H1 (cell line): ENCODE measurements at regions not wholly inside any gene's neighbourhood (a gene's known extent, or its start where the extent isn't known, plus 50 kb on each side); places are given as distances from the start of the nearest gene placed in this dataset.

Experiments
- CTCF ChIA-PET: fragments of 300-600 bp; sonication (Branson Sonifier 250); formaldehyde crosslinking; loops from one replicate; lab custom pipeline; 2021; ENCODE audit not compliant: partially characterized antibody; lab: Charles Lee
- POLR2A ChIA-PET: fragments of 300-600 bp; sonication (Branson Sonifier 250); formaldehyde crosslinking; loops from one replicate; lab custom pipeline; 2021; ENCODE audit warnings: inconsistent platforms; ENCODE audit not compliant: partially characterized antibody; lab: Charles Lee
- DNase-seq, 2 experiments: peaks; one replicate each; pipeline versions ENCODE4 v3.0.0 to v3.0.0-alpha.2; 2010 to 2022; ENCODE audit warnings: low spot score in 2 of 2, low read depth in 1 of 2, mixed read lengths in 1 of 2
- FAIRE-seq: peaks from 2 replicates; lab custom pipeline; 2011; peaks lifted over from hg19 to GRCh38; lab: Jason Lieb, UNC
- H2AFZ ChIP-seq: 2 replicates; pipeline ENCODE4 v1.8.1; 2012; ENCODE audit warnings: low read length, inconsistent platforms
- H2AK5ac ChIP-seq: 2 replicates; pipeline ENCODE4 v1.6.1; 2013; ENCODE audit warnings: low read depth, low read length
- H2BK120ac ChIP-seq: replicated peaks from 2 replicates; pipeline ENCODE3; 2013; ENCODE audit warnings: low read depth, low read length, inconsistent platforms
- H2BK12ac ChIP-seq: 2 replicates; pipeline ENCODE4 v1.6.1; 2013; ENCODE audit warnings: low read depth, low read length
- H2BK15ac ChIP-seq: 2 replicates; pipeline ENCODE4 v1.6.1; 2013; ENCODE audit warnings: low read length
- H2BK20ac ChIP-seq: 2 replicates; pipeline ENCODE4 v1.6.1; 2013; ENCODE audit warnings: low read length
- H2BK5ac ChIP-seq: 2 replicates; pipeline ENCODE4 v1.6.1; 2013; ENCODE audit warnings: low read depth, low read length
- H3K14ac ChIP-seq: 2 replicates; pipeline ENCODE4 v1.6.1; 2013; ENCODE audit warnings: inconsistent platforms; ENCODE audit not compliant: insufficient read length
- H3K18ac ChIP-seq: 2 replicates; pipeline ENCODE4 v1.6.1; 2013; ENCODE audit warnings: low read length; ENCODE audit errors: extremely low read depth
- H3K23ac ChIP-seq: 2 replicates; pipeline ENCODE4 v1.6.1; 2013; ENCODE audit warnings: inconsistent platforms; ENCODE audit not compliant: insufficient read length
- H3K23me2 ChIP-seq: 2 replicates; pipeline ENCODE4 v1.6.1; 2013; ENCODE audit warnings: low read depth, low read length
- H3K27ac ChIP-seq: 2 replicates; pipeline ENCODE4 v1.6.1; 2011; ENCODE audit warnings: low read depth, low read length, inconsistent platforms
- H3K27me3 ChIP-seq, 4 experiments: replicated peaks in 1 of 4; 1 replicate in 1 of 4; 2 replicates in 3 of 4; pipeline versions ENCODE4 v1.6.1 to v1.8.1; 2011 to 2013; ENCODE audit warnings: low read length in 3 of 4, mild to moderate bottlenecking in 3 of 4, inconsistent platforms in 2 of 4, mixed read lengths in 2 of 4, moderate library complexity in 1 of 4; ENCODE audit not compliant: control insufficient read depth in 3 of 4, insufficient read depth in 3 of 4; ENCODE audit errors: extremely low read depth in 1 of 4
- H3K36me3 ChIP-seq, 4 experiments: 2 replicates each; pipeline versions ENCODE4 v1.6.1 to v1.8.1; 2011 to 2013; ENCODE audit warnings: mild to moderate bottlenecking in 4 of 4, low read length in 3 of 4, moderate library complexity in 2 of 4, control low read depth in 1 of 4, inconsistent platforms in 1 of 4; ENCODE audit not compliant: insufficient read depth in 4 of 4, control insufficient read depth in 2 of 4
- H3K4ac ChIP-seq: replicated peaks from 2 replicates; pipeline ENCODE3; 2013; ENCODE audit warnings: low read length, low read depth, mixed read lengths, inconsistent platforms; ENCODE audit not compliant: insufficient read length
- H3K4me1 ChIP-seq, 4 experiments: replicated peaks in 1 of 4; 1 replicate in 1 of 4; 2 replicates in 3 of 4; pipeline versions ENCODE4 v1.6.1 to v1.8.1; 2011 to 2013; ENCODE audit warnings: low read length in 3 of 4, inconsistent platforms in 2 of 4, mixed read lengths in 1 of 4; ENCODE audit not compliant: insufficient read depth in 4 of 4, control insufficient read depth in 3 of 4
- H3K4me2 ChIP-seq, 2 experiments: 2 replicates each; pipeline versions ENCODE4 v1.6.1 to v1.8.1; 2011 to 2013; ENCODE audit warnings: low read depth in 2 of 2, low read length in 2 of 2, control low read depth in 1 of 2, inconsistent platforms in 1 of 2, mild to moderate bottlenecking in 1 of 2; ENCODE audit not compliant: insufficient read depth in 1 of 2
- H3K4me3 ChIP-seq, 4 experiments: fragments of 200-600, 300-600 bp in 1 of 4; sonication (generic), shearing (Covaris generic), sonication (Bioruptor Twin) in 1 of 4; 2 replicates each; pipeline versions ENCODE4 v1.5.1 to v1.8.1; 2011 to 2016; ENCODE audit warnings: low read length in 4 of 4, low read depth in 3 of 4, control low read depth in 2 of 4, inconsistent platforms in 2 of 4, mild to moderate bottlenecking in 2 of 4, mixed read lengths in 1 of 4, moderate library complexity in 1 of 4; ENCODE audit not compliant: insufficient read depth in 2 of 4; ENCODE audit errors: extremely low read depth in 1 of 4
- H3K56ac ChIP-seq: replicated peaks from 2 replicates; pipeline ENCODE3; 2013; ENCODE audit warnings: low read depth, mild to moderate bottlenecking, mixed read lengths, low read length, inconsistent platforms; ENCODE audit not compliant: insufficient read length
- H3K79me1 ChIP-seq: 2 replicates; pipeline ENCODE4 v1.6.1; 2013; ENCODE audit warnings: low read depth, low read length, control low read depth
- H3K79me2 ChIP-seq, 2 experiments: 2 replicates each; pipeline versions ENCODE4 v1.6.1 to v1.8.1; 2012 to 2013; ENCODE audit warnings: low read length in 2 of 2, mild to moderate bottlenecking in 2 of 2, inconsistent platforms in 1 of 2; ENCODE audit not compliant: insufficient read depth in 2 of 2, control insufficient read depth in 1 of 2
- H3K9ac ChIP-seq, 4 experiments: replicated peaks in 1 of 4; 1 replicate in 1 of 4; 2 replicates in 3 of 4; pipeline versions ENCODE4 v1.6.1 to v1.8.1; 2011 to 2013; ENCODE audit warnings: low read depth in 3 of 4, low read length in 3 of 4, control low read depth in 2 of 4, mild to moderate bottlenecking in 2 of 4, moderate library complexity in 2 of 4, inconsistent platforms in 1 of 4; ENCODE audit errors: extremely low read depth in 1 of 4
- H3K9me3 ChIP-seq, 2 experiments: 2 replicates each; pipeline versions ENCODE4 v1.6.1 to v1.8.1; 2012 to 2013; ENCODE audit warnings: mild to moderate bottlenecking in 2 of 2, moderate library complexity in 2 of 2, control low read depth in 1 of 2, inconsistent platforms in 1 of 2, low read depth in 1 of 2, low read length in 1 of 2, mixed read lengths in 1 of 2; ENCODE audit not compliant: insufficient read depth in 2 of 2
- H4K20me1 ChIP-seq, 2 experiments: replicated peaks in 1 of 2; 2 replicates each; pipeline versions ENCODE3 to v1.8.1; 2011 to 2013; ENCODE audit warnings: inconsistent platforms in 2 of 2, low read length in 2 of 2, mild to moderate bottlenecking in 1 of 2; ENCODE audit not compliant: insufficient read depth in 2 of 2, control insufficient read depth in 1 of 2
- H4K5ac ChIP-seq: 2 replicates; pipeline ENCODE4 v1.6.1; 2013; ENCODE audit warnings: low read length, low read depth, mixed read lengths, inconsistent platforms; ENCODE audit not compliant: insufficient read length
- H4K8ac ChIP-seq: 2 replicates; pipeline ENCODE4 v1.8.0; 2013; ENCODE audit warnings: mild to moderate bottlenecking, moderate library complexity, low read length, inconsistent platforms; ENCODE audit not compliant: insufficient read depth; ENCODE audit errors: extremely low read depth
- H4K91ac ChIP-seq: replicated peaks from 2 replicates; pipeline ENCODE3; 2013; ENCODE audit warnings: low read length, mixed read lengths, inconsistent platforms; ENCODE audit not compliant: insufficient read length
- BACH1 ChIP-seq: IDR thresholded peaks from 2 replicates; pipeline ENCODE4 v1.6.1; 2012; ENCODE audit warnings: low read length, improper control_type of control experiment
- BCL11A ChIP-seq, 2 experiments: IDR thresholded peaks; one replicate each; pipeline ENCODE4 v1.6.1; 2011; ENCODE audit warnings: low read depth in 2 of 2, low read length in 2 of 2, mild to moderate bottlenecking in 2 of 2
- CEBPB ChIP-seq: IDR thresholded peaks from 2 replicates; pipeline ENCODE4 v1.6.1; 2012; ENCODE audit warnings: low read depth, low read length
- CHD1 ChIP-seq: IDR thresholded peaks from 2 replicates; pipeline ENCODE4 v1.6.1; 2012; ENCODE audit warnings: low read depth, low read length, improper control_type of control experiment
- NANOG ChIP-seq: IDR thresholded peaks from 2 replicates; pipeline ENCODE4 v1.6.1; 2011; ENCODE audit warnings: low read length, low read depth, mild to moderate bottlenecking, inconsistent platforms; ENCODE audit not compliant: insufficient read depth, poor library complexity, severe bottlenecking
- POLR2A ChIP-seq, 2 experiments: IDR thresholded peaks; 1 replicate in 1 of 2; 2 replicates in 1 of 2; pipeline ENCODE4 v1.6.1; 2011; ENCODE audit warnings: low read depth in 2 of 2, low read length in 2 of 2, mild to moderate bottlenecking in 2 of 2; ENCODE audit errors: control extremely low read depth in 1 of 2
- POU5F1 ChIP-seq: IDR thresholded peaks from 2 replicates; pipeline ENCODE4 v1.6.1; 2011; ENCODE audit warnings: low read depth, mild to moderate bottlenecking, low read length, moderate library complexity
- RBBP5 ChIP-seq: IDR thresholded peaks from 2 replicates; pipeline ENCODE4 v1.7.1; 2012; ENCODE audit warnings: low read depth, mild to moderate bottlenecking, inconsistent platforms, low read length, moderate library complexity, borderline replicate concordance
- SP1 ChIP-seq: IDR thresholded peaks from 2 replicates; pipeline ENCODE4 v1.6.1; 2011; ENCODE audit warnings: low read depth, low read length
- SP4 ChIP-seq: IDR thresholded peaks from 2 replicates; pipeline ENCODE4 v1.6.1; 2012; ENCODE audit warnings: low read length, inconsistent platforms
- SUZ12 ChIP-seq: fragments of 200-600 bp; sonication (generic); IDR thresholded peaks from 2 replicates; pipeline ENCODE4 v1.6.1; 2012; ENCODE audit warnings: mild to moderate bottlenecking, inconsistent platforms, low read length, moderate library complexity, mixed read lengths
- TAF1 ChIP-seq: IDR thresholded peaks from 2 replicates; pipeline ENCODE4 v1.6.1; 2011; ENCODE audit warnings: mild to moderate bottlenecking, low read depth, low read length
- YY1 ChIP-seq: IDR thresholded peaks from 2 replicates; pipeline ENCODE4 v1.6.1; 2011; ENCODE audit warnings: low read depth, mild to moderate bottlenecking, low read length
- WGBS, 2 experiments: shearing (Covaris generic) in 1 of 2; methylation state at CpG; one replicate each; pipeline versions ENCODE4 v1.1.6 to v1.1.7; 2013 to 2015; ENCODE audit warnings: low lambda C conversion rate in 2 of 2, mixed read lengths in 2 of 2, inconsistent platforms in 1 of 2, low coverage in 1 of 2, missing lambda C conversion rate in 1 of 2; ENCODE audit not compliant: insufficient replicate concordance in 2 of 2, insufficient coverage in 1 of 2, insufficient read length in 1 of 2; ENCODE audit errors: extremely low coverage in 1 of 2, missing lambda C conversion rate in 1 of 2; 5-methylcytosine and 5-hydroxymethylcytosine counted together

GRCh38 chr4:28296239-28296638, 1435.6 kb downstream of the STIM2 start:
- H2AK5ac ChIP-seq = no peak overlapping the region
- no peak overlapping the region for H3K56ac ChIP-seq
- H2BK5ac ChIP-seq = no peak overlapping the region
- no peaks in the 10 kb centered on the region for H3K79me1 ChIP-seq
- no peak for FAIRE-seq
- H3K4me2 ChIP-seq = no peak overlapping the region
- H3K23ac ChIP-seq = no peak overlapping the region
- no peak overlapping the region for H2BK20ac ChIP-seq
- no peak overlapping the region for H4K91ac ChIP-seq
- H2AFZ ChIP-seq = no peak overlapping the region
- H4K8ac ChIP-seq = no peak overlapping the region
- TF ChIP-seq YY1 (no peak), POU5F1 (no peak), RBBP5 (no peak), BACH1 (no peak), CEBPB (no peak), TAF1 (no peak), SP1 (no peak), SUZ12 (no peak), NANOG (no peak), CHD1 (no peak), BCL11A (IDR thresholded peaks at IDR 0.05; ENCODE audit: low read depth in 2 of 2, low read length in 2 of 2) (no peak), SP4 (no peak), POLR2A (IDR thresholded peaks at IDR 0.05; ENCODE audit: control extremely low read depth in 1 of 2, low read depth in 2 of 2, low read length in 2 of 2) (no peak)
- no peak overlapping the region for H3K9ac ChIP-seq
- no peaks in the 10 kb centered on the region for H3K36me3 ChIP-seq
- no peak overlapping the region for H2BK12ac ChIP-seq
- H3K79me2 ChIP-seq = no peaks in the 10 kb centered on the region
- CTCF ChIA-PET = no interaction called here
- H3K9me3 ChIP-seq = 0 out of 4 replicates have a peak, but pooled peaks cover 0 to 4% of the 10 kb centered on the region in 2 experiments
- no peak overlapping the region for H3K4ac ChIP-seq
- no peak overlapping the region for H3K27ac ChIP-seq
- no peak for DNase-seq
- peaks cover 0 to 3% (median 0%) of the 10 kb centered on the region in 4 experiments; a peak in 1 of 7 replicates for H3K4me1 ChIP-seq
- no peaks in the 10 kb centered on the region for H4K20me1 ChIP-seq
- POLR2A ChIA-PET = no interaction called here
- H3K23me2 ChIP-seq = no peaks in the 10 kb centered on the region
- no peak overlapping the region for H2BK15ac ChIP-seq
- H3K14ac ChIP-seq = no peak overlapping the region
- 90% methylated on average over 1 of the region's 1 CpG; no CpG with 5 or more reads in 1 of the 2 experiments for WGBS, 2 experiments
- no peak overlapping the region for H4K5ac ChIP-seq
- H3K18ac ChIP-seq = no peak overlapping the region
- no peak overlapping the region for H2BK120ac ChIP-seq
- no peaks in the 10 kb centered on the region for H3K27me3 ChIP-seq
- H3K4me3 ChIP-seq = no peak overlapping the region
